PC-9 (cell line): ENCODE measurements at regions not wholly inside any gene's neighbourhood (a gene's known extent, or its start where the extent isn't known, plus 50 kb on each side); places are given as distances from the start of the nearest gene placed in this dataset.

Experiments
- BruUV-seq: library from RNA; stranded (reverse); fragments of 400-500 nt; replicated peaks from 2 replicates; lab custom pipeline; 2021; lab: Mats Ljungman, UMichigan
- CTCF ChIA-PET: fragments of 300-600 bp; sonication (Branson Sonifier 250); formaldehyde crosslinking; loops from one replicate; lab custom pipeline; 2022; ENCODE audit warnings: antibody characterized with exemption; lab: Charles Lee
- POLR2A ChIA-PET: fragments of 300-600 bp; sonication (Branson Sonifier 250); formaldehyde crosslinking; loops from one replicate; lab custom pipeline; 2022; ENCODE audit warnings: antibody characterized with exemption; ENCODE audit not compliant: unreplicated experiment; lab: Charles Lee
- DNase-seq, 2 experiments: peaks; one replicate each; pipeline versions ENCODE4 v3.0.0 to v3.0.0-alpha.2; 2015 to 2022; ENCODE audit warnings: mixed read lengths in 1 of 2
- H2AFZ ChIP-seq: fragments of 200-600 bp; sonication (generic); 2 replicates; pipeline ENCODE4 v1.8.1; 2017; ENCODE audit warnings: antibody characterized with exemption
- H3F3A ChIP-seq: fragments of 200-600 bp; sonication (generic); 2 replicates; pipeline ENCODE4 v1.8.1; 2017; ENCODE audit warnings: antibody characterized with exemption, mild to moderate bottlenecking, low read depth; ENCODE audit not compliant: insufficient read depth
- H3K27ac ChIP-seq: fragments of 200-600 bp; sonication (generic); 2 replicates; pipeline ENCODE4 v1.6.1; 2016; ENCODE audit warnings: mixed run types
- H3K27me3 ChIP-seq: fragments of 200-600 bp; sonication (generic); 2 replicates; pipeline ENCODE4 v1.6.1; 2016; ENCODE audit warnings: low read depth, mixed run types; ENCODE audit not compliant: insufficient read depth
- H3K36me3 ChIP-seq: fragments of 200-600 bp; sonication (generic); 2 replicates; pipeline ENCODE4 v1.6.1; 2016; ENCODE audit warnings: low read depth, mixed run types
- H3K4me1 ChIP-seq: fragments of 200-600 bp; sonication (generic); replicated peaks from 2 replicates; pipeline ENCODE4 v1.6.1; 2016; ENCODE audit warnings: mixed run types; ENCODE audit not compliant: insufficient read depth
- H3K4me2 ChIP-seq: fragments of 200-600 bp; sonication (generic); 2 replicates; pipeline ENCODE4 v1.6.1; 2017; ENCODE audit warnings: mixed run types
- H3K4me3 ChIP-seq: fragments of 200-600 bp; sonication (generic); 2 replicates; pipeline ENCODE4 v1.6.1; 2016; ENCODE audit warnings: mixed run types
- H3K79me2 ChIP-seq: fragments of 200-600 bp; sonication (generic); 2 replicates; pipeline ENCODE4 v1.6.1; 2017; ENCODE audit warnings: low read depth, mixed run types
- H3K9me2 ChIP-seq: fragments of 200-600 bp; sonication (generic); 2 replicates; pipeline ENCODE4 v1.8.1; 2017; ENCODE audit warnings: mild to moderate bottlenecking; ENCODE audit not compliant: insufficient read depth
- H3K9me3 ChIP-seq: fragments of 200-600 bp; sonication (generic); 2 replicates; pipeline ENCODE4 v1.8.1; 2016; ENCODE audit warnings: low read depth; ENCODE audit not compliant: insufficient read depth
- H4K20me1 ChIP-seq: fragments of 200-600 bp; sonication (generic); 2 replicates; pipeline ENCODE4 v1.8.1; 2017; ENCODE audit not compliant: insufficient read depth
- CTCF ChIP-seq: fragments of 200-600 bp; sonication (generic); conservative IDR thresholded peaks from 2 replicates; pipeline ENCODE4 v1.6.1; 2017; ENCODE audit warnings: mixed run types, antibody characterized with exemption, mild to moderate bottlenecking, moderate library complexity
- EZH2 ChIP-seq: fragments of 200-600 bp; sonication (generic); IDR thresholded peaks from 2 replicates; pipeline ENCODE4 v1.8.0; 2017; ENCODE audit warnings: antibody characterized with exemption, low read depth
- intact Hi-C: fragments of 100-400 bp; cut with micrococcal nuclease; formaldehyde crosslinking; loops from one replicate; pipeline ENCODE4 v1.10.0; 2022; ENCODE audit not compliant: unreplicated experiment

- ChIA-PET CTCF (no interaction called here), POLR2A (no interaction called here)
- H3K27ac ChIP-seq = no peak overlapping the region
- no peaks in the 10 kb centered on the region for H4K20me1 ChIP-seq
- no peaks in the 10 kb centered on the region for H3K36me3 ChIP-seq
- no peak overlapping the region for H2AFZ ChIP-seq
- 0 out of 2 replicates have a peak, but pooled peaks cover 4% of the 10 kb centered on the region for H3K9me2 ChIP-seq
- no peaks in the 10 kb centered on the region; the same call in 1 of the 2 replicates for H3K9me3 ChIP-seq
- no peak for DNase-seq
- no peak for TF ChIP-seq CTCF
- no peak for TF ChIP-seq EZH2
- H3K4me2 ChIP-seq = no peak overlapping the region
- intact Hi-C loops = no loop called here
- no peaks in the 10 kb centered on the region for H3F3A ChIP-seq
- no peaks in the 10 kb centered on the region for H3K79me2 ChIP-seq
- BruUV-seq = no TSS peak
- H3K4me1 ChIP-seq = no peaks in the 10 kb centered on the region
- no peaks in the 10 kb centered on the region for H3K27me3 ChIP-seq
- no peak overlapping the region for H3K4me3 ChIP-seq
These were observed 103.2 kb upstream of the ABI3BP start for GRCh38 chr3:101096444-101096843.

GRCh38 chr3:101095693-101096430 lies 102.6 kb upstream of the ABI3BP start:
- DNase-seq = no peak
- TF ChIP-seq EZH2 (no peak), CTCF (no peak)
- no peaks in the 10 kb centered on the region; the same call in 1 of the 2 replicates for H3K9me3 ChIP-seq
- H3K79me2 ChIP-seq = no peaks in the 10 kb centered on the region
- no peaks in the 10 kb centered on the region for H3F3A ChIP-seq
- peak overlapping the region; percentile 41; the same call in 1 of the 2 replicates for H2AFZ ChIP-seq
- ChIA-PET CTCF (no interaction called here), POLR2A (no interaction called here)
- no peak overlapping the region for H3K27ac ChIP-seq
- no peak overlapping the region for H3K4me3 ChIP-seq
- H3K27me3 ChIP-seq = no peaks in the 10 kb centered on the region
- H3K4me2 ChIP-seq = no peak overlapping the region
- H4K20me1 ChIP-seq = no peaks in the 10 kb centered on the region
- BruUV-seq = no TSS peak
- no peaks in the 10 kb centered on the region for H3K36me3 ChIP-seq
- H3K9me2 ChIP-seq = peaks cover under 1% of the 10 kb centered on the region; the same call in 1 of the 2 replicates
- no peaks in the 10 kb centered on the region for H3K4me1 ChIP-seq
- intact Hi-C loops = no loop called here

GRCh38 chr3:101091489-101091888 lies 98.3 kb upstream of the ABI3BP start:
- intact Hi-C loops = no loop called here
- H3K79me2 ChIP-seq = no peaks in the 10 kb centered on the region
- DNase-seq = peak in 1 of 2 experiments; percentile 52
- ChIA-PET POLR2A (no interaction called here), CTCF (no interaction called here)
- no peaks in the 10 kb centered on the region for H3F3A ChIP-seq
- no peak overlapping the region for H3K27ac ChIP-seq
- H3K4me3 ChIP-seq = no peak overlapping the region
- no TSS peak for BruUV-seq
- no peaks in the 10 kb centered on the region for H4K20me1 ChIP-seq
- no peak overlapping the region for H3K4me2 ChIP-seq
- peak overlapping the region; percentile 23 for H2AFZ ChIP-seq
- H3K9me3 ChIP-seq = no peaks in the 10 kb centered on the region; the same call in 1 of the 2 replicates
- TF ChIP-seq EZH2 (no peak), CTCF (no peak)
- no peaks in the 10 kb centered on the region for H3K27me3 ChIP-seq
- no peaks in the 10 kb centered on the region for H3K36me3 ChIP-seq
- H3K4me1 ChIP-seq = no peaks in the 10 kb centered on the region
- no peaks in the 10 kb centered on the region; the same call in 1 of the 2 replicates for H3K9me2 ChIP-seq
